HUES64 (cell line): ENCODE measurements at regions not wholly inside any gene's neighbourhood (a gene's known extent, or its start where the extent isn't known, plus 50 kb on each side); places are given as distances from the start of the nearest gene placed in this dataset.

Source experiments
- H3K27ac ChIP-seq: 2 replicates; pipeline ENCODE4 v1.7.0; 2013; ENCODE audit warnings: low read depth, low read length, inconsistent platforms
- H3K27me3 ChIP-seq: 2 replicates; pipeline ENCODE4 v1.6.1; 2013; ENCODE audit warnings: mild to moderate bottlenecking, low read length; ENCODE audit not compliant: insufficient read depth
- H3K36me3 ChIP-seq: 2 replicates; pipeline ENCODE4 v1.6.1; 2013; ENCODE audit warnings: mild to moderate bottlenecking, low read length; ENCODE audit not compliant: insufficient read depth
- H3K4me1 ChIP-seq: 2 replicates; pipeline ENCODE4 v1.6.1; 2013; ENCODE audit warnings: mild to moderate bottlenecking, low read length, moderate library complexity; ENCODE audit not compliant: insufficient read depth
- H3K4me3 ChIP-seq: 2 replicates; pipeline ENCODE4 v1.5.1; 2013; ENCODE audit warnings: mild to moderate bottlenecking, low read length, moderate library complexity
- H3K9ac ChIP-seq: 2 replicates; pipeline ENCODE4 v1.6.1; 2013; ENCODE audit warnings: mild to moderate bottlenecking, low read depth, low read length
- H3K9me3 ChIP-seq: 2 replicates; pipeline ENCODE4 v1.6.1; 2013; ENCODE audit warnings: low read depth, low read length; ENCODE audit not compliant: insufficient read depth
- WGBS: fragments of 150-250, 120-280 bp; methylation state at CpG from one replicate; pipeline ENCODE4 v1.1.7; 2013; ENCODE audit warnings: missing lambda C conversion rate; 5-methylcytosine and 5-hydroxymethylcytosine counted together

DNA sequence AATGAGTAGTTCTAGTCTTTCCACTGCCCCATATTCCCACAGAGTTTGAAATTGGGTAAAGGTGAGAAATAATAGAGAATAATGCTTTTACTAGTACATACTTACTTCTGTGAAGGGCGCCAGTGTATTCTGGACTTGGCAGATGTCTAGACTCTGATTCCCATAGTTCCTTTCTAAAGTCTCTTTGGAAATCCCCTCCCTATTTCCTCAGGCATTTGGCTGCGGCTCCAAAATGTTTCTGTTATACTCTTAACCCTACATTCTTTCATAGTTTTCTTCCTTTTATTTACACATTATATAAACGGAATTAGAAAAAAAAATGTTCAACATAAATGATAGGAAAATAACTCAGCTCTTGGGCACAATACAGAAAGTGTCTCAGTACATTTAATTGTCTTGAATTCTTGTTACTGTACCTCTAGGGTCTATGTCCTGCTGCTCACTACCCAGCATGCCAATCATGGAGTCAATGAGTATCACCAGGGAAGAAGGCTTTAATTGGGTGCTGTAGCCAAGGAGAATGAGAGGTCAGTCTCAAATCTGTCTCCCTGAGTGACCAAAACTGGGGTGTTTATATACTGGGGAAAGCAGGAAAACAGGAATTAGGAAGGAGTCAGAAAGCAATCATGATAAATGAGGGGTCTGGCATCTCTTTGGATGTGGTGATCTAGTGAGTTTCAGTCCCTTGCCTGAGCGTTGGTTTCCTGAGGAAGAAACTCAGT is 147.8 kb upstream of the MMADHC start:
- H3K4me1 ChIP-seq: peaks cover 10% of the 10 kb centered on the region
- H3K27me3 ChIP-seq: no peaks in the 10 kb centered on the region
- WGBS: 94% methylated on average over 3 of the region's 4 CpGs
- no peak overlapping the region for H3K9ac ChIP-seq
- no peaks in the 10 kb centered on the region for H3K36me3 ChIP-seq
- H3K27ac ChIP-seq: no peak overlapping the region
- H3K4me3 ChIP-seq: no peak overlapping the region
- peaks cover 2% of the 10 kb centered on the region; the same call in 1 of the 2 replicates for H3K9me3 ChIP-seq

DNA sequence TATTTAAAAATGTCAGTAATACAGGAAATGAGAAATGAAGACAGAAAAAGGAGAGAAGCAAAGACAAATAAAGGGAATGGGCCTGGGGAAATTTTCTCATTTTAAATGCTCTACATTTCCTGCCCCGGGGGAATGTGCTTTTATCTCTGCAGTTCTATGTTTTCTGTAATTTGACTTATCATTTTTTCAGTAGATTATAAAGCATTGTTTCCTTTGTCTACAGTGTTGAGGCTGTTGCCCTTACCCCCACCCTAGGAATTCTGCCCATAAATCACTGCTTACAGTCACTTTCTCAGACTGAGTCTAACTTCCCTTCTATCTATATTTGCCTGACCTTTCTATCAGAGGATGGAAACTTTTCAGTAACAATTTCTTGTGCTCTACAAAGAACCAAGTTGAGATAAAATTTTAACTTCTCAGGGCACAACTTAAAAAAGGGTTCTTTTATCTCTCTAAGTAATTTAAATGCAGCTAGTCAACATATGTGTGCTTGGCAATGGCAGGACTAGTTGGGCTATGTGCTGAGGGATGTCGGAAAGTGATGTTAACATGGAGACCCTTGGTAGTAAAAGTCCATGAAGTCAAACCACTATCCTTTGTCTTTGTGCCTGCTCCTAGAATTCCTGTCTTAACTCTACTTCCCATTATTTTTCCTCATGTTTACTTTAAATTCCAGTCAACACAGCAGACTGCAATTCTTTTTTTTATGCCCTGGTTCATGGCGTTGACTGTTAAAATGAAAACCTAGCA is 146.5 kb upstream of the MMADHC start:
- 98% methylated on average over 2 of the region's 3 CpGs for WGBS
- Histone ChIP-seq H3K4me3 (no peak overlapping the region), H3K9ac (no peak overlapping the region), H3K27ac (no peak overlapping the region), H3K4me1 (peaks cover 10% of the 10 kb centered on the region), H3K9me3 (peaks cover 2% of the 10 kb centered on the region; the same call in 1 of the 2 replicates), H3K36me3 (no peaks in the 10 kb centered on the region), H3K27me3 (no peaks in the 10 kb centered on the region)

DNA sequence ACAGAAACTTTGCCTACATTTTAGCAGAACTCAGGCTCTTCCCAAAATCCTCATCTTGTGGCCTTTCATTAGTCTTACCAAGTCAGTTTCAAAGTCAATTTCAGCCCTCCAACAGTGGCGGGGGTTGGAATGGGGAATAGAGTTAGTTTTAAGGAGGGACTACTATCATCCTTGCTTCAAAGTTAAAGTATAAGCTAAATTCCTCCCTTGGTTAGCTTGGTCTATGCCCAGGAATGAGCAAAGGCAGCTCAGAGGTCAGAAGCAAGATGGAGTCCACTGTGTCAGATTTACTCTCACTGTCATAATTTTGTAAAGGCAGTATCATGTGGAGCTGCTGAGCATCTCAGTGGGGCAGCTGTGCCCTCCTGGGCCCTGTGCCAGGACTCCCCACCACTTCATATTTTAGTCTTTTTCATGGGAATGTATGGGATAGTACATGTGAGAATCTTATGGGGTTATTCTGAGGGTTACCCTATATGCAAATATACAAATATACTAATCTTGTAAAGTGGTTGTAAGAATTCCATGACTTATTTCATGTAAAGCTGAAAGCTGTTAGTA is 145.2 kb upstream of the MMADHC start:
- Histone ChIP-seq H3K9ac (no peak overlapping the region), H3K36me3 (no peaks in the 10 kb centered on the region), H3K4me3 (no peak overlapping the region), H3K27ac (no peak overlapping the region), H3K4me1 (peaks cover 10% of the 10 kb centered on the region), H3K9me3 (peaks cover 2% of the 10 kb centered on the region; the same call in 1 of the 2 replicates), H3K27me3 (no peaks in the 10 kb centered on the region)
- WGBS: no CpG with 5 or more reads among the region's 1 CpG

DNA sequence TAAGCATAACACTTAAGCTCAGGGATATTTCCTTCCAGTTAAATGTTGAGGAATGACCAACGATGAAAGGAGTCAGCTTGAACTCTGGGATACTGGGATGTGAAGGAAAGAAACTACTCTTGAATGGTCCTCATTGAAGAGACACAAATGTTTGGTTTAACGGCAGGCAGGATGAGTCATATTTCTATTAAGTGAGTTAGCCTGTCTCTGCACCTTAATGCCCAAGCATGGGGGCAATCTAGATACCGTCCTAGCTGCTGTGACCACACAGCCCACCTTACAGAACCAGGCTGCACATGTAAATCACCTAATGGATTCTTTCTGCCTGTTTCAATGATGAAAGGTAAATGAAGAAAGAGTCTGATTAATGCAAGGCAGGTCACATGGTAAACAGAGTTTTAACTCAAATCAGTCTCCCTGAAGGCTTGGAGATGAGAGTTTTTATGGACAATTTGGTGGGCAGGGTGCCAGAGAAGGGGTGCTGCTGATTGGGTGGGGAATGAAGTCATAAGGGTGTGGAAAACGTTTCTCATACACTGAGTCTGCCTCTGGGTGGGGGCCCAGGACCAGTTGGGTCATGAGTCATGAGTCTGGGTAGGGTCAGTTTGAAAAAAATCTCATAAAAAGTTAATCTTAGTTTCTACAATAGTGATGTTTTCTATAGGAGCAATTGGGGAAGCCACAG is 144.6 kb upstream of the MMADHC start:
- 86% methylated on average over 4 of the region's 4 CpGs for WGBS
- peaks cover 10% of the 10 kb centered on the region for H3K4me1 ChIP-seq
- H3K9ac ChIP-seq: no peak overlapping the region
- no peaks in the 10 kb centered on the region for H3K36me3 ChIP-seq
- H3K9me3 ChIP-seq: peaks cover 2% of the 10 kb centered on the region; the same call in 1 of the 2 replicates
- no peaks in the 10 kb centered on the region for H3K27me3 ChIP-seq
- H3K27ac ChIP-seq: no peak overlapping the region
- no peak overlapping the region for H3K4me3 ChIP-seq

DNA sequence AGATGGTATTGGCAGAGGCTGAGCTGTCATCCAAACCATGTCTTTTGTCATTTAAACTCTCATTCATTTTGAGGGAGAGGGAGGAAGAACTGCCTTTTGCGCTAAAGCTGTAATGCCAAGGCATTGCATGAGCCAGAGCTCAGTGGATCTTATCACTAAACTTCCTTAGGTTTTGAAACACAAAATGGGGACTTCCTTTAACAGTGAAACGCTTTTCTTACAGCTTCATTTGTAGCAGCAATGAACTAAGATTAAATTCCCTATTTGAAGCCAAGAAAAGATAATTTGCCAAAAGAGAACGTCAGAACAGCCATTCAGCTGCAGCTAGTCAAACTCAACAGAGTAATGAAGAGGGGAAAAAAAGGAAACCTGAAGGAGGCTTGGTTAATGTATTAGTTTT is 143.5 kb upstream of the MMADHC start:
- H3K36me3 ChIP-seq: no peaks in the 10 kb centered on the region
- WGBS: 90% methylated on average over 3 of the region's 3 CpGs
- H3K4me1 ChIP-seq: peaks cover 10% of the 10 kb centered on the region
- no peak overlapping the region for H3K9ac ChIP-seq
- H3K27me3 ChIP-seq: no peaks in the 10 kb centered on the region
- no peak overlapping the region for H3K27ac ChIP-seq
- H3K4me3 ChIP-seq: no peak overlapping the region
- peaks cover 2% of the 10 kb centered on the region; the same call in 1 of the 2 replicates for H3K9me3 ChIP-seq

DNA sequence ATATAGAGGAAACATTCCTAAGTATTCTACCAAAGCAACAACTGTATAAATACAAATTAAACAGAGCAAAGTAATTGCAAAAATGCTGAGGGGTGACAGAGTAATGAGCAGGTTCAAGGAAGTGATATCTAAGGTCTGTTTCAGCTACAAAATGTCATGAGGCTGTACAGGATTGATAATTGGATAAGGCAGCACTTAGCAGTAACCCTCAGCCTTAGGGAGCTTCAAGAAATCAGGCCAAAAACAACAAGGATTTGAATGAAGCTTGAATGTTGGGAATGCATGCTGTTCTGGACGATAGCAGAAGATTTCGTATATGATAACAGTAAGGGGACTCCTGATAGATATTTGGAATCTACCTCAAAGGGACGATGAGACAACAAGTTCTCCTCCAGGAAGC is 142.0 kb upstream of the MMADHC start:
- Histone ChIP-seq H3K27me3 (no peaks in the 10 kb centered on the region), H3K36me3 (no peaks in the 10 kb centered on the region), H3K9ac (no peak overlapping the region), H3K4me3 (no peak overlapping the region), H3K27ac (no peak overlapping the region), H3K9me3 (no peaks in the 10 kb centered on the region), H3K4me1 (peaks cover 8% of the 10 kb centered on the region)
- 92% methylated on average over 3 of the region's 3 CpGs for WGBS

DNA sequence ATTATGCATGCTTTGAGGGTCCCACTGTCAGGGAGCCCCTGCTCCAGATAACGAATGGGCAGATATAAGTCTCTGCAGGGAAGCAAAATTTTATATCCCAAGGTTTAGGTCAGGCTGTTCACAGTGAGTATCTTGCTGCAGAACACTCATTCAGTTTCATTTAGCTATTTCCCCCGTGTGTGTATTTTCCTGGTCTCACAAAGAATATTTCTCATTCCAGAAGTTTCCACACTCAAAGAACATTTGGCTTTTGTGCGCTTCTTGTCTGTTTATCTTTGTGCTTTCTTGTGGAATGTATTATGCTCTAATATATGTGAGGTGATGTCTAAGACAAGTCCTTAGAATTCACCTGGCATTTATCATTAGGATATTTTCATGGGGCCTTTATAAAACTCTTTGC is 140.4 kb upstream of the MMADHC start:
- Histone ChIP-seq H3K4me3 (no peak overlapping the region), H3K4me1 (no peaks in the 10 kb centered on the region), H3K9ac (no peak overlapping the region), H3K27me3 (no peaks in the 10 kb centered on the region), H3K9me3 (no peaks in the 10 kb centered on the region), H3K27ac (no peak overlapping the region), H3K36me3 (no peaks in the 10 kb centered on the region)
- 90% methylated on average over 3 of the region's 3 CpGs for WGBS

DNA sequence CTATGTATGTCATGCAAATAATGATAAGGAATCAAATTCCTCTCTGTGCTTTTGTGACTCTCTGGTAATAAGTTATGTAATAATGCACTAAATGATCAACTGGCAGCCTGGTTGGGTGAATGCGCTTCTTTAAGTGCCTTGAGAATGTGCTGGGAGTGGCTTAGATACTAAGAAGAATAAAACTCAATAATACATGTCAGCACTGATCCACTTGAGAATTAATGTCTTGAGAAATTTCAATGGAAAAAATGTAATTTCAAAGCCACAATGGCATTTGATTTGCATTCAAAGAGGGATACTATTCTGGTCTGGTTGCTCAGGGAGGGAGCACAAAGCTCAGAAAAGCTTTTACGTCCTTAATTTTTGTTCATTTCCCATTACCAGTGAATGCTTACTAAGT is 137.7 kb upstream of the MMADHC start:
- 92% methylated on average over 1 of the region's 2 CpGs for WGBS
- no peaks in the 10 kb centered on the region for H3K36me3 ChIP-seq
- no peak overlapping the region for H3K4me3 ChIP-seq
- H3K4me1 ChIP-seq: no peaks in the 10 kb centered on the region
- no peaks in the 10 kb centered on the region for H3K9me3 ChIP-seq
- H3K9ac ChIP-seq: no peak overlapping the region
- no peak overlapping the region for H3K27ac ChIP-seq
- H3K27me3 ChIP-seq: no peaks in the 10 kb centered on the region

DNA sequence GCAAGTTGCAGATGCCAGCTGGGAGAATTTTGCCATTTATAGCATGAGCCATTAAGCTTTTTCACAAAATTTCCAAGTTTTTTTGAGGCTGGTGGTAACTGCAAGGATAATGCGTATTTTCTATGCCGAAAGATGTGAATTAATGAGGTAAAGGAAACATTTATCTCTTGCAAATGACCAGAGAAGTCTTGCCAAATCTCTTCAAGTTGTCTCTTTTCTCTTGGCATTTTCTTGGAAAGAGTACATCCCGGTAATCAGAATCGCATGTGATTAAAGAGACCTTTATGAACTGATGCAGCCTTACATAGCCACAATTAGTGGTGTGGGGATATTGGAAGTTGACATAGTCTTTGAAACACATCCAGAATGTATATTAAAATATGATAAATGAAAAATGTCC is 136.5 kb upstream of the MMADHC start:
- no peaks in the 10 kb centered on the region for H3K36me3 ChIP-seq
- no peak overlapping the region for H3K27ac ChIP-seq
- H3K9me3 ChIP-seq: no peaks in the 10 kb centered on the region
- H3K4me3 ChIP-seq: no peak overlapping the region
- H3K27me3 ChIP-seq: no peaks in the 10 kb centered on the region
- H3K9ac ChIP-seq: no peak overlapping the region
- no peaks in the 10 kb centered on the region for H3K4me1 ChIP-seq
- WGBS: 97% methylated on average over 4 of the region's 4 CpGs

DNA sequence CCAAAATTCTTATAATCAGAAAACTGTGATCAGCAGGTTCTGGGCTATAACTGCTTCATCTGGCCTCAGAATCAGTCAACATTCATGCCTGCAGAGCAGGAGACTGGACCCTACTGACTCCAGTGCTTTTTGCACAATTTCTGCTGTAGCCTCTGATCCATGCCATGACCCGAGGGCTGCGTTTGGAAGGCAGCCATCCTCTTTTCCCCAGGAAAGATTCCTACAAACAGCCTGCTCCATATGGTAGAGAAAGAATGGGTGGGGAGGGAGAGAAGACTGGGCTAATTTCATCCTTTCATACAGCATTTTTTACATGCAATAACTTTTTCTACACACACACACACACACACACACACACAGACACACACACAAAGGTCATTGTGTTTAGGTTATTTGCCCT is 133.0 kb upstream of the MMADHC start:
- Histone ChIP-seq H3K9me3 (no peaks in the 10 kb centered on the region), H3K36me3 (no peaks in the 10 kb centered on the region), H3K27me3 (no peaks in the 10 kb centered on the region), H3K27ac (no peak overlapping the region), H3K4me3 (no peak overlapping the region), H3K9ac (no peak overlapping the region), H3K4me1 (peaks cover 14% of the 10 kb centered on the region)
- WGBS: 98% methylated on average over 2 of the region's 2 CpGs

DNA sequence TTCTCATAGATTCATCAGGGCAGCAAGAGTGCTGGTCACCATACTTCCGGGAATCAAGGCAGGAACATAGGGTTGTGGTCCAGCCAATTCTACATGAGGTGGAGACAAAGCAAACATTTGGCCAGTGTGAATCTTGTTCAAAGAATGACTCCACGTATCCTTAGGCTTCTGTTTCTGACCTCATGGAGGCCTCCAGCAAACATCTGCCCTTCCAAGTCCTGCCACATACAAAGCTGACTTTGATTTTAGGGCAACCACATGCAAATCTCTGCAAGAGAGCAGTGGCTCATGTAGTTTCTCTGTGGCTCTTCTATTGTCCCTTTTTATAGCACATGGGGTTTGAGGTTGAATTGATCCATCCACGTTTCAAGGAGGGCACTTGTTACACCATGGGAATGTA is 132.1 kb upstream of the MMADHC start:
- Histone ChIP-seq H3K27ac (no peak overlapping the region), H3K4me1 (peaks cover 14% of the 10 kb centered on the region), H3K9ac (no peak overlapping the region), H3K36me3 (no peaks in the 10 kb centered on the region), H3K9me3 (no peaks in the 10 kb centered on the region), H3K4me3 (no peak overlapping the region), H3K27me3 (no peaks in the 10 kb centered on the region)
- 84% methylated on average over 3 of the region's 3 CpGs for WGBS
